HL-60 (cell line): ENCODE measurements at regions not wholly inside any gene's neighbourhood (a gene's known extent, or its start where the extent isn't known, plus 50 kb on each side); places are given as distances from the start of the nearest gene placed in this dataset.

Source experiments
- DNase-seq, 2 experiments: peaks; one replicate each; pipeline ENCODE4 v3.0.0-alpha.2; 2010 to 2020; ENCODE audit warnings: low read depth in 1 of 2, low spot score in 1 of 2
- H3K27ac ChIP-seq: fragments of 250-450 bp; sonication (Bioruptor Pico); replicated peaks from 2 replicates; pipeline ENCODE4 v1.5.1; 2020; ENCODE audit warnings: mild to moderate bottlenecking, moderate library complexity
- H3K27me3 ChIP-seq: fragments of 250-450 bp; sonication (Bioruptor Pico); 2 replicates; pipeline ENCODE4 v1.5.1; 2021; ENCODE audit warnings: mild to moderate bottlenecking, moderate library complexity; ENCODE audit not compliant: insufficient read depth, poor library complexity, severe bottlenecking
- H3K4me3 ChIP-seq: replicated peaks from 2 replicates; pipeline ENCODE4 v1.5.1; 2011; ENCODE audit warnings: mild to moderate bottlenecking, control low read depth, low read length; ENCODE audit not compliant: insufficient read depth
- GABPA ChIP-seq: IDR thresholded peaks from 2 replicates; pipeline ENCODE4 v1.6.1; 2012; ENCODE audit warnings: low read depth
- POLR2AphosphoS5 ChIP-seq: IDR thresholded peaks from 2 replicates; pipeline ENCODE4 v1.6.1; 2012; ENCODE audit warnings: low read depth
- SPI1 ChIP-seq: IDR thresholded peaks from 2 replicates; pipeline ENCODE4 v1.6.1; 2012; ENCODE audit warnings: low read depth, mild to moderate bottlenecking, borderline replicate concordance
- TF ChIP-seq, protein P1 (sequence below): IDR thresholded peaks from one replicate; pipeline ENCODE4 v1.5.1; 2011; ENCODE audit warnings: low read length, control low read depth, inconsistent platforms; ENCODE audit not compliant: insufficient read depth
- TF ChIP-seq, protein P2 (sequence below): IDR thresholded peaks from 2 replicates; pipeline ENCODE4 v1.6.1; 2012; ENCODE audit warnings: low read depth; ENCODE audit not compliant: insufficient replicate concordance

DNA sequence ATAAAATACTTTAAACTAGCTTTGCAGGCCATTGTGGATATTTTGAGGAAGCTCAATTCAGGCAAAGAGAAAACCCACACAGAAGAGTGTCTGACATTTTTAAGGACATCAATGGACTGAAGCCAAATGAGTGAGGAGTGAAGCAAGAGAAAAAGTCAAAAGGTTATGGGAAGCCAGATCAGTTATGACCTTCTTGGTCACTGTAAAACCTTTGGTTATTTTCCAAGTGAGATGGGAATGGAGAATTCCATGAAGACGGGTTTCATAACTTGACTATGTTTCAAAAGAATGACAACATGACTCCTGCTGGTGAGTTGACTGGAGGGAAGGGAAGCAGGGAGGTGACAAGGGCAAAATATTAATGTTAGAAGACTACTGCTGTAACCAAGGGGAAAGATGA lies 585.2 kb downstream of the EFNA5 start:
- Histone ChIP-seq H3K27ac (no peak overlapping the region), H3K27me3 (no peaks in the 10 kb centered on the region), H3K4me3 (no peak overlapping the region)
- TF ChIP-seq, protein P1, sequence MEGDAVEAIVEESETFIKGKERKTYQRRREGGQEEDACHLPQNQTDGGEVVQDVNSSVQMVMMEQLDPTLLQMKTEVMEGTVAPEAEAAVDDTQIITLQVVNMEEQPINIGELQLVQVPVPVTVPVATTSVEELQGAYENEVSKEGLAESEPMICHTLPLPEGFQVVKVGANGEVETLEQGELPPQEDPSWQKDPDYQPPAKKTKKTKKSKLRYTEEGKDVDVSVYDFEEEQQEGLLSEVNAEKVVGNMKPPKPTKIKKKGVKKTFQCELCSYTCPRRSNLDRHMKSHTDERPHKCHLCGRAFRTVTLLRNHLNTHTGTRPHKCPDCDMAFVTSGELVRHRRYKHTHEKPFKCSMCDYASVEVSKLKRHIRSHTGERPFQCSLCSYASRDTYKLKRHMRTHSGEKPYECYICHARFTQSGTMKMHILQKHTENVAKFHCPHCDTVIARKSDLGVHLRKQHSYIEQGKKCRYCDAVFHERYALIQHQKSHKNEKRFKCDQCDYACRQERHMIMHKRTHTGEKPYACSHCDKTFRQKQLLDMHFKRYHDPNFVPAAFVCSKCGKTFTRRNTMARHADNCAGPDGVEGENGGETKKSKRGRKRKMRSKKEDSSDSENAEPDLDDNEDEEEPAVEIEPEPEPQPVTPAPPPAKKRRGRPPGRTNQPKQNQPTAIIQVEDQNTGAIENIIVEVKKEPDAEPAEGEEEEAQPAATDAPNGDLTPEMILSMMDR = no peak
- TF ChIP-seq GABPA (no peak), POLR2AphosphoS5 (no peak), SPI1 (no peak)
- TF ChIP-seq, protein P2, sequence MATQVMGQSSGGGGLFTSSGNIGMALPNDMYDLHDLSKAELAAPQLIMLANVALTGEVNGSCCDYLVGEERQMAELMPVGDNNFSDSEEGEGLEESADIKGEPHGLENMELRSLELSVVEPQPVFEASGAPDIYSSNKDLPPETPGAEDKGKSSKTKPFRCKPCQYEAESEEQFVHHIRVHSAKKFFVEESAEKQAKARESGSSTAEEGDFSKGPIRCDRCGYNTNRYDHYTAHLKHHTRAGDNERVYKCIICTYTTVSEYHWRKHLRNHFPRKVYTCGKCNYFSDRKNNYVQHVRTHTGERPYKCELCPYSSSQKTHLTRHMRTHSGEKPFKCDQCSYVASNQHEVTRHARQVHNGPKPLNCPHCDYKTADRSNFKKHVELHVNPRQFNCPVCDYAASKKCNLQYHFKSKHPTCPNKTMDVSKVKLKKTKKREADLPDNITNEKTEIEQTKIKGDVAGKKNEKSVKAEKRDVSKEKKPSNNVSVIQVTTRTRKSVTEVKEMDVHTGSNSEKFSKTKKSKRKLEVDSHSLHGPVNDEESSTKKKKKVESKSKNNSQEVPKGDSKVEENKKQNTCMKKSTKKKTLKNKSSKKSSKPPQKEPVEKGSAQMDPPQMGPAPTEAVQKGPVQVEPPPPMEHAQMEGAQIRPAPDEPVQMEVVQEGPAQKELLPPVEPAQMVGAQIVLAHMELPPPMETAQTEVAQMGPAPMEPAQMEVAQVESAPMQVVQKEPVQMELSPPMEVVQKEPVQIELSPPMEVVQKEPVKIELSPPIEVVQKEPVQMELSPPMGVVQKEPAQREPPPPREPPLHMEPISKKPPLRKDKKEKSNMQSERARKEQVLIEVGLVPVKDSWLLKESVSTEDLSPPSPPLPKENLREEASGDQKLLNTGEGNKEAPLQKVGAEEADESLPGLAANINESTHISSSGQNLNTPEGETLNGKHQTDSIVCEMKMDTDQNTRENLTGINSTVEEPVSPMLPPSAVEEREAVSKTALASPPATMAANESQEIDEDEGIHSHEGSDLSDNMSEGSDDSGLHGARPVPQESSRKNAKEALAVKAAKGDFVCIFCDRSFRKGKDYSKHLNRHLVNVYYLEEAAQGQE = no peak
- DNase-seq = no peak

DNA sequence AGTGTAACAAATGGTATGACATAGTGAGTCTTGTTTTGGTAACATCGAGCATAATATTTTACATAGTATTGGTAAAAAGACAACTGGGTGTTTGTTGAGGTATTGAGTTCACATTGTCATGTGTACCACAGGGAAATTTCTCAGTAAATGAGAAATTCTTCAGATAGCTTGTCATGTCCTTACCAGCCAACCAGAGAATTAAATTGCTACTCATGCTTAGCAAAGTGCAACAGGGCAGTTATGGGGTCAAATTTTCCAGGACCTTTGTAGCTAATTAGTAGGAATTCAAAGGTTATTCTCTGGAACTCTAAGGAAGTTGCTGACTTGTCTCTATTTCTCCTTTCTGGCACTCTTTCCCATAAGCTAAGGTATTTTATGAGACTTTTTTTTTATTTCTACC lies 595.7 kb downstream of the EFNA5 start:
- TF ChIP-seq SPI1 (no peak), GABPA (no peak), POLR2AphosphoS5 (no peak)
- TF ChIP-seq, protein P2 = no peak
- TF ChIP-seq, protein P1 = no peak
- Histone ChIP-seq H3K4me3 (no peak overlapping the region), H3K27ac (no peak overlapping the region), H3K27me3 (no peaks in the 10 kb centered on the region)
- no peak for DNase-seq

DNA sequence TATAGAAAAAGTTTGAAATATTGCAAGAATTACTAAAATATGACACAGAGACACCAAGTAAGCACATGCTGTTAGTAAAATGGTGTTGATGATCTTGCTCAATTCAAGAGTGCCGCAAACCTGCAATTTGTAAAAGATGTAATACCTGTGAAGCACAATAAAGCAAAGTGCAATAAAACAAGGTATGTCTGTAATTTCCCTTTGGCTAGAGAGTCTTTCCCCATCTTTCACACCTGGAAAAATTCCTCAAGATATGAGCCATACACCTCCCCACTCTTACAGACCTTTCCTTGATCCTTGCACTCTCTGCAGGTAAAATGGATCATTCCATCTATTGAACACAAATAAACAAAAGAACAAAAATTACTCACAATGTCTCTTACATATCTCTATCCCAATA lies 597.8 kb downstream of the EFNA5 start:
- no peaks in the 10 kb centered on the region for H3K27me3 ChIP-seq
- H3K27ac ChIP-seq = no peak overlapping the region
- no peak for DNase-seq
- H3K4me3 ChIP-seq = no peak overlapping the region
- TF ChIP-seq GABPA (no peak), POLR2AphosphoS5 (no peak), SPI1 (no peak)
- TF ChIP-seq, protein P2 = no peak
- TF ChIP-seq, protein P1 = no peak
